K562 (cell line): ENCODE measurements at regions not wholly inside any gene's neighbourhood (a gene's known extent, or its start where the extent isn't known, plus 50 kb on each side); places are given as distances from the start of the nearest gene placed in this dataset.

Source experiments
- ATAC-seq: fragments of 200-7000 bp; cut with Tn5 transposase; 3 replicates; pipeline ENCODE4 v1.9.1; 2020; ENCODE audit warnings: moderate library complexity
- BruUV-seq: library from RNA; stranded (reverse); fragments of 400-500 nt; replicated peaks from 2 replicates; lab custom pipeline; 2021; lab: Mats Ljungman, UMichigan
- CTCF ChIA-PET: fragments of 300-600 bp; formaldehyde crosslinking; extraction: SDS; loops from one replicate; lab custom pipeline; 2021; ENCODE audit warnings: low intra/inter-chr PET ratio; lab: Yijun Ruan, JAX
- POLR2A ChIA-PET: fragments of 300-600, 350-650 bp; sonication (Branson Sonifier 250); formaldehyde crosslinking; extraction: SDS; loops from one replicate; lab custom pipeline; 2021; ENCODE audit warnings: antibody characterized with exemption, inconsistent platforms; lab: Yijun Ruan, JAX
- DNase-seq, 4 experiments: peaks; one replicate each; pipeline versions ENCODE4 v3.0.0 to v3.0.0-alpha.2; 2011 to 2018; ENCODE audit warnings: low spot score in 3 of 4, mixed read lengths in 3 of 4; ENCODE audit errors: extremely low read depth in 1 of 4
- FAIRE-seq: peaks from 2 replicates; lab custom pipeline; 2011; peaks lifted over from hg19 to GRCh38; lab: Jason Lieb, UNC
- H2AFZ ChIP-seq: 2 replicates; pipeline ENCODE4 v1.6.0; 2011; ENCODE audit warnings: low read depth, low read length, control low read depth, inconsistent platforms
- H3K27ac ChIP-seq: fragments of 200-600 bp; 3 replicates; pipeline ENCODE4 v1.8.0; 2011; ENCODE audit warnings: low read depth, mild to moderate bottlenecking, control low read depth, inconsistent platforms, low read length, moderate library complexity, mixed read lengths; ENCODE audit errors: extremely low read depth
- H3K27me3 ChIP-seq, 2 experiments: fragments of 300-600 bp in 1 of 2; 2 replicates in 1 of 2; 3 replicates in 1 of 2; pipeline versions ENCODE4 v1.6.0 to v1.8.0; 2011; ENCODE audit warnings: inconsistent platforms in 2 of 2, low read length in 2 of 2, mild to moderate bottlenecking in 1 of 2, mixed read lengths in 1 of 2, moderate library complexity in 1 of 2; ENCODE audit not compliant: control insufficient read depth in 2 of 2, insufficient read depth in 2 of 2
- H3K36me3 ChIP-seq: fragments of 300-600 bp; 3 replicates; pipeline ENCODE4 v1.8.0; 2011; ENCODE audit warnings: mild to moderate bottlenecking, low read length, inconsistent platforms; ENCODE audit not compliant: control insufficient read depth, insufficient read depth
- H3K4me1 ChIP-seq, 2 experiments: fragments of 200-600 bp in 1 of 2; replicated peaks in 1 of 2; 2 replicates in 1 of 2; 3 replicates in 1 of 2; pipeline versions ENCODE4 v1.5.1 to v1.8.0; 2011; ENCODE audit warnings: inconsistent platforms in 2 of 2, low read length in 2 of 2, mild to moderate bottlenecking in 1 of 2, mixed read lengths in 1 of 2, moderate library complexity in 1 of 2; ENCODE audit not compliant: control insufficient read depth in 2 of 2, insufficient read depth in 2 of 2
- H3K4me2 ChIP-seq: 2 replicates; pipeline ENCODE4 v1.6.1; 2011; ENCODE audit warnings: low read length, control low read depth, inconsistent platforms, mixed read lengths; ENCODE audit not compliant: insufficient read depth
- H3K4me3 ChIP-seq: fragments of 200-600 bp; sonication (generic), shearing (Covaris generic); 2 replicates; pipeline ENCODE4 v1.5.1; 2016; ENCODE audit warnings: control low read depth, inconsistent platforms
- H3K79me2 ChIP-seq: fragments of 200-600 bp; 3 replicates; pipeline ENCODE4 v1.8.0; 2011; ENCODE audit warnings: low read length, inconsistent platforms; ENCODE audit not compliant: control insufficient read depth, insufficient read depth
- H3K9ac ChIP-seq, 2 experiments: 2 replicates each; pipeline versions ENCODE4 v1.6.0 to v1.6.1; 2011; ENCODE audit warnings: low read depth in 2 of 2, low read length in 2 of 2, control low read depth in 1 of 2, inconsistent platforms in 1 of 2, mild to moderate bottlenecking in 1 of 2, mixed read lengths in 1 of 2; ENCODE audit not compliant: insufficient read depth in 1 of 2
- H3K9me1 ChIP-seq: one replicate; pipeline ENCODE4 v1.6.0; 2011; ENCODE audit warnings: inconsistent platforms, mild to moderate bottlenecking, low read length, moderate library complexity; ENCODE audit not compliant: control insufficient read depth, insufficient read depth
- H3K9me3 ChIP-seq: replicated peaks from 2 replicates; pipeline ENCODE4 v1.5.1; 2011; ENCODE audit warnings: low read depth, low read length, inconsistent platforms; ENCODE audit not compliant: control insufficient read depth, insufficient read depth
- H4K20me1 ChIP-seq: replicated peaks from 2 replicates; pipeline ENCODE4 v1.6.1; 2011; ENCODE audit warnings: low read length, inconsistent platforms, mixed read lengths; ENCODE audit not compliant: control insufficient read depth, insufficient read depth
- E2F1 ChIP-seq: sonication (generic); formaldehyde crosslinking; IDR thresholded peaks from 2 replicates; pipeline ENCODE4 v1.8.1; 2023; ENCODE audit warnings: mild to moderate bottlenecking, missing genetic modification reagents, moderate library complexity
- ESRRB ChIP-seq: fragments of 250-450 bp; sonication (Bioruptor Pico); IDR thresholded peaks from 2 replicates; pipeline ENCODE4 v1.5.0; 2020; ENCODE audit warnings: mild to moderate bottlenecking, moderate library complexity, borderline replicate concordance
- GATA2 ChIP-seq: sonication (generic); formaldehyde crosslinking; IDR thresholded peaks from 2 replicates; pipeline ENCODE4 v1.4.0; 2020; ENCODE audit warnings: mild to moderate bottlenecking, missing genetic modification reagents
- GTF2E2 ChIP-seq: fragments of 200-800 bp; sonication (Bioruptor generic); IDR thresholded peaks from 2 replicates; pipeline ENCODE4 v1.6.1; 2016; ENCODE audit warnings: missing genetic modification characterization, missing compliant biosample characterization
- NR1H2 ChIP-seq: sonication (generic); formaldehyde crosslinking; IDR thresholded peaks from 2 replicates; pipeline ENCODE4 v1.4.0; 2020; ENCODE audit warnings: mild to moderate bottlenecking, missing genetic modification reagents
- PHB ChIP-seq: fragments of 250-450 bp; sonication (Bioruptor Pico); IDR thresholded peaks from 2 replicates; pipeline ENCODE4 v1.5.0; 2021
- POLR2G ChIP-seq: fragments of 200-400 bp; formaldehyde crosslinking; IDR thresholded peaks from 2 replicates; pipeline ENCODE4 v1.6.1; 2017; ENCODE audit warnings: low read depth, mild to moderate bottlenecking, antibody characterized with exemption, low read length, moderate library complexity
- RAD21 ChIP-seq, 2 experiments: fragments of 250-450 bp in 1 of 2; fragments of 450-650 bp in 1 of 2; sonication (Bioruptor Pico) in 1 of 2; formaldehyde crosslinking in 1 of 2; IDR thresholded peaks in 1 of 2; conservative IDR thresholded peaks in 1 of 2; 2 replicates each; pipeline versions ENCODE4 v1.4.0 to v1.8.0; 2020 to 2022; ENCODE audit warnings: mild to moderate bottlenecking in 2 of 2, moderate library complexity in 1 of 2
- RBM22 ChIP-seq: fragments of 200-400 bp; formaldehyde crosslinking; IDR thresholded peaks from 2 replicates; pipeline ENCODE4 v1.6.1; 2018; ENCODE audit warnings: low read length, low read depth; ENCODE audit not compliant: poor library complexity, severe bottlenecking
- SOX6 ChIP-seq: fragments of 450-650 bp; IDR thresholded peaks from 2 replicates; pipeline ENCODE4 v1.6.1; 2014; ENCODE audit warnings: mild to moderate bottlenecking
- SUPT5H ChIP-seq: fragments of 450-650 bp; IDR thresholded peaks from 2 replicates; pipeline ENCODE4 v1.6.1; 2016
- ZNF75A ChIP-seq: fragments of 450-650 bp; formaldehyde crosslinking; IDR thresholded peaks from 2 replicates; pipeline ENCODE4 v1.4.0; 2020; ENCODE audit warnings: mild to moderate bottlenecking
- WGBS: fragments of 100-300 bp; shearing (Covaris generic); methylation state at CpG from one replicate; pipeline ENCODE4 v1.1.6; 2016; ENCODE audit warnings: low coverage, mixed read lengths; ENCODE audit not compliant: insufficient coverage; ENCODE audit errors: missing lambda C conversion rate; 5-methylcytosine and 5-hydroxymethylcytosine counted together
- in situ Hi-C: fragments of 300-500 bp; cut with MboI; formaldehyde crosslinking; loops from 4 replicates; pipeline ENCODE4 v1.15.0; 2018; ENCODE audit warnings: inconsistent platforms, mixed read lengths
- intact Hi-C: fragments of 100-400 bp; cut with micrococcal nuclease; formaldehyde crosslinking; loops from 2 replicates; pipeline ENCODE4 v1.14.2; 2022
- TF ChIP-seq, protein P1 (sequence below): fragments of 250-450 bp; sonication (Bioruptor Pico); IDR thresholded peaks from 2 replicates; pipeline ENCODE4 v1.8.0; 2021; ENCODE audit warnings: borderline replicate concordance, mild to moderate bottlenecking, moderate library complexity; ENCODE audit not compliant: poor library complexity, severe bottlenecking
- TF ChIP-seq, protein P2 (sequence below): fragments of 450-650 bp; IDR thresholded peaks from 2 replicates; pipeline ENCODE4 v1.7.0; 2016; ENCODE audit warnings: borderline replicate concordance

DNA sequence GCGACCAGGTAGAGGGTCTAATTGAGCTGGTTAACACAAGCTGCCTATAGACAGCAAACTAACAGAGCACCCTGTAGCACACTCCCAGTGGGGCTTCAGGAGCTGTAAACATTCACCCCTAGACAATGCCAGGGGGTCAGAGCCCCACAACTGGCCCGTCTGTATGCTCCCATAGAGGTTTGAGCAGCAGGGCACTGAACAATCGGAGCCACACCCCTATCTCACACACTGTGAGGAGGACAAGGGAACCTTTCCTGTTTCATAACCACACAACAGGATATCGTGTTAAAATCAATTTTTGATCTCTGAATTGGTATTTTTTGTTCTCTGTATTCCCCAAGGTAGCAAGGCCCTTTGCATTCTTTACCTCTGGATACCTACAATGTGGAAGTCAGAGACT is 266.1 kb downstream of the SPRY2 start (continued):
- TF ChIP-seq E2F1 (CRISPR knock-in tag): no peak
- TF ChIP-seq, protein P1, sequence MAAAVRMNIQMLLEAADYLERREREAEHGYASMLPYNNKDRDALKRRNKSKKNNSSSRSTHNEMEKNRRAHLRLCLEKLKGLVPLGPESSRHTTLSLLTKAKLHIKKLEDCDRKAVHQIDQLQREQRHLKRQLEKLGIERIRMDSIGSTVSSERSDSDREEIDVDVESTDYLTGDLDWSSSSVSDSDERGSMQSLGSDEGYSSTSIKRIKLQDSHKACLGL (CRISPR knock-in tag): no peak
- TF ChIP-seq GTF2E2 (tag): no peak
- no peak for TF ChIP-seq RAD21 (CRISPR knock-in tag; conservative IDR thresholded peaks at IDR 0.05 in 1 of 2, IDR thresholded peaks at IDR 0.05 in 1 of 2)
- TF ChIP-seq RBM22: no peak
- TF ChIP-seq POLR2G: no peak

- no peak overlapping the region for H3K4me3 ChIP-seq
- no peaks in the 10 kb centered on the region for H3K27me3 ChIP-seq
- H3K4me1 ChIP-seq: no peaks in the 10 kb centered on the region
- no TSS peak for BruUV-seq
- H3K9me3 ChIP-seq: no peaks in the 10 kb centered on the region
- no peak overlapping the region for H3K9ac ChIP-seq
- ATAC-seq: no peak
- no peak overlapping the region for H3K27ac ChIP-seq
- in situ Hi-C loops: no loop called here
- no peak for DNase-seq
- H3K9me1 ChIP-seq: no peaks in the 10 kb centered on the region
- 2% methylated on average over 10 of the region's 13 CpGs for WGBS
- TF ChIP-seq SUPT5H (no peak), ESRRB (no peak), SOX6 (no peak), GATA2 (CRISPR knock-in tag) (no peak), PHB (CRISPR knock-in tag) (no peak), NR1H2 (CRISPR knock-in tag) (no peak), ZNF75A (CRISPR knock-in tag) (no peak)
- TF ChIP-seq, protein P2, sequence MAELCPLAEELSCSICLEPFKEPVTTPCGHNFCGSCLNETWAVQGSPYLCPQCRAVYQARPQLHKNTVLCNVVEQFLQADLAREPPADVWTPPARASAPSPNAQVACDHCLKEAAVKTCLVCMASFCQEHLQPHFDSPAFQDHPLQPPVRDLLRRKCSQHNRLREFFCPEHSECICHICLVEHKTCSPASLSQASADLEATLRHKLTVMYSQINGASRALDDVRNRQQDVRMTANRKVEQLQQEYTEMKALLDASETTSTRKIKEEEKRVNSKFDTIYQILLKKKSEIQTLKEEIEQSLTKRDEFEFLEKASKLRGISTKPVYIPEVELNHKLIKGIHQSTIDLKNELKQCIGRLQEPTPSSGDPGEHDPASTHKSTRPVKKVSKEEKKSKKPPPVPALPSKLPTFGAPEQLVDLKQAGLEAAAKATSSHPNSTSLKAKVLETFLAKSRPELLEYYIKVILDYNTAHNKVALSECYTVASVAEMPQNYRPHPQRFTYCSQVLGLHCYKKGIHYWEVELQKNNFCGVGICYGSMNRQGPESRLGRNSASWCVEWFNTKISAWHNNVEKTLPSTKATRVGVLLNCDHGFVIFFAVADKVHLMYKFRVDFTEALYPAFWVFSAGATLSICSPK: no peak
- H4K20me1 ChIP-seq: no peaks in the 10 kb centered on the region
- ChIA-PET POLR2A (no interaction called here), CTCF (no interaction called here)
- no peak for FAIRE-seq
- H3K79me2 ChIP-seq: no peaks in the 10 kb centered on the region
- intact Hi-C loops: no loop called here
- no peak overlapping the region for H3K4me2 ChIP-seq
- H3K36me3 ChIP-seq: no peaks in the 10 kb centered on the region
- no peak overlapping the region for H2AFZ ChIP-seq
Observed at GRCh38 chr13:80074143-80074752, 266.7 kb downstream of the SPRY2 start.
